SK-N-SH treated with all-trans-retinoic acid at 6 μM for 48 hours (cell line): ENCODE measurements at regions not wholly inside any gene's neighbourhood (a gene's known extent, or its start where the extent isn't known, plus 50 kb on each side); places are given as distances from the start of the nearest gene placed in this dataset.

Experiments
- ATAC-seq: fragments of 200-7000 bp; cut with Tn5 transposase; 3 replicates; pipeline ENCODE4 v1.9.1; 2020; ENCODE audit warnings: mild to moderate bottlenecking, moderate library complexity
- ARNTL ChIP-seq: fragments of 450-650 bp; formaldehyde crosslinking; IDR thresholded peaks from 2 replicates; pipeline ENCODE4 v1.5.0; 2020; ENCODE audit warnings: low read depth, mild to moderate bottlenecking, moderate library complexity, borderline replicate concordance
- CSDC2 ChIP-seq: fragments of 250-450 bp; sonication (Bioruptor Pico); IDR thresholded peaks from 2 replicates; pipeline ENCODE4 v1.5.0; 2020; ENCODE audit warnings: mild to moderate bottlenecking, moderate library complexity
- CSRNP3 ChIP-seq: fragments of 250-450 bp; sonication (Bioruptor Pico); IDR thresholded peaks from 2 replicates; pipeline ENCODE4 v1.5.1; 2021; ENCODE audit warnings: mild to moderate bottlenecking, moderate library complexity
- ESRRG ChIP-seq: fragments of 250-450 bp; sonication (Bioruptor Pico); IDR thresholded peaks from 2 replicates; pipeline ENCODE4 v1.6.1; 2021; ENCODE audit warnings: mild to moderate bottlenecking
- GLIS3 ChIP-seq: fragments of 250-450 bp; sonication (Bioruptor Pico); IDR thresholded peaks from 2 replicates; pipeline ENCODE4 v1.5.0; 2020; ENCODE audit warnings: mild to moderate bottlenecking, moderate library complexity
- ISL1 ChIP-seq: fragments of 250-450 bp; sonication (Bioruptor Pico); IDR thresholded peaks from 2 replicates; pipeline ENCODE4 v2.1.2; 2022; ENCODE audit warnings: mild to moderate bottlenecking, moderate library complexity
- OSR1 ChIP-seq: fragments of 250-450 bp; sonication (Bioruptor Pico); IDR thresholded peaks from 2 replicates; pipeline ENCODE4 v1.8.0; 2022; ENCODE audit warnings: moderate library complexity, mild to moderate bottlenecking, inconsistent platforms
- PPARA ChIP-seq: fragments of 250-450 bp; sonication (Bioruptor Pico); IDR thresholded peaks from 2 replicates; pipeline ENCODE4 v1.5.0; 2020; ENCODE audit warnings: mild to moderate bottlenecking, borderline replicate concordance
- RARB ChIP-seq: fragments of 250-450 bp; sonication (Bioruptor Pico); IDR thresholded peaks from 2 replicates; pipeline ENCODE4 v1.8.0; 2021; ENCODE audit warnings: mild to moderate bottlenecking, moderate library complexity
- ZC3H10 ChIP-seq: fragments of 250-450 bp; sonication (Bioruptor Pico); IDR thresholded peaks from 2 replicates; pipeline ENCODE4 v1.5.1; 2021; ENCODE audit warnings: mild to moderate bottlenecking, moderate library complexity
- ZFP3 ChIP-seq: fragments of 250-450 bp; sonication (Bioruptor Pico); IDR thresholded peaks from 2 replicates; pipeline ENCODE4 v1.5.0; 2020; ENCODE audit warnings: mild to moderate bottlenecking, moderate library complexity
- ZFP30 ChIP-seq: fragments of 450-650 bp; formaldehyde crosslinking; IDR thresholded peaks from 2 replicates; pipeline ENCODE4 v1.5.0; 2022; ENCODE audit warnings: mild to moderate bottlenecking, moderate library complexity
- ZNF565 ChIP-seq: fragments of 450-650 bp; formaldehyde crosslinking; conservative IDR thresholded peaks from 2 replicates; pipeline ENCODE4 v1.5.0; 2020; ENCODE audit warnings: low read depth, mild to moderate bottlenecking, moderate library complexity
- ZNF70 ChIP-seq: fragments of 450-650 bp; formaldehyde crosslinking; IDR thresholded peaks from 2 replicates; pipeline ENCODE4 v1.5.0; 2020; ENCODE audit warnings: mild to moderate bottlenecking, moderate library complexity
- ZNF8 ChIP-seq: fragments of 450-650 bp; formaldehyde crosslinking; IDR thresholded peaks from 2 replicates; pipeline ENCODE4 v1.5.0; 2020; ENCODE audit warnings: mild to moderate bottlenecking, moderate library complexity
- TF ChIP-seq, protein P1 (sequence below): fragments of 250-450 bp; sonication (Bioruptor Pico); IDR thresholded peaks from 2 replicates; pipeline ENCODE4 v1.8.0; 2021; ENCODE audit warnings: low read depth, mild to moderate bottlenecking, moderate library complexity, borderline replicate concordance
- TF ChIP-seq, protein P2 (sequence below): fragments of 250-450 bp; sonication (Bioruptor Pico); IDR thresholded peaks from 2 replicates; pipeline ENCODE4 v1.8.0; 2020; ENCODE audit warnings: mild to moderate bottlenecking, moderate library complexity, borderline replicate concordance
- TF ChIP-seq, protein P3 (sequence below): fragments of 250-450 bp; sonication (Bioruptor Pico); IDR thresholded peaks from 2 replicates; pipeline ENCODE4 v1.5.0; 2020; ENCODE audit warnings: mild to moderate bottlenecking, moderate library complexity
- TF ChIP-seq, protein P4 (sequence below): fragments of 250-450 bp; sonication (Bioruptor Pico); IDR thresholded peaks from 2 replicates; pipeline ENCODE4 v1.5.1; 2020; ENCODE audit warnings: low read depth, mild to moderate bottlenecking, moderate library complexity

DNA sequence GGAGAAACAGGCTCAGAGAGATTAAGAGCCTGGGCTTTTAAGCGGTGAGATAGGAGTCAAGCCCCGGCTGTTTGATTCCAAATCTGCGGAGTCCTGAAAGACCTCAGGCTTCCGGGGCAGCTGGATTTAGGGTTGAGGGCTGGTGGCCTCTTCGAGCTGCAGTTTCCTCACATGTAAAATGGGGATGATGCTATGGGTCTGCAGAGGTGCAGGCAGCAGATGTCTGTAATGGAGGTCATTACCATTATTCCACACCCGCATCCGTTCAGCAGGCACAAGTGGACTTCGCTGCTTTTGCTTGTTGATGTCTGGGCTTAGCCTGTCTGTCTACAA, 175.6 kb upstream of the HS6ST1 start:
- ATAC-seq: no peak
- TF ChIP-seq OSR1 (CRISPR knock-in tag) (no peak), ISL1 (no peak), CSDC2 (CRISPR knock-in tag) (no peak), ZFP30 (CRISPR knock-in tag) (no peak), ZNF70 (no peak), CSRNP3 (CRISPR knock-in tag) (no peak), RARB (CRISPR knock-in tag) (no peak), ZNF565 (CRISPR knock-in tag) (no peak), ARNTL (CRISPR knock-in tag) (no peak)
- TF ChIP-seq, protein P1, sequence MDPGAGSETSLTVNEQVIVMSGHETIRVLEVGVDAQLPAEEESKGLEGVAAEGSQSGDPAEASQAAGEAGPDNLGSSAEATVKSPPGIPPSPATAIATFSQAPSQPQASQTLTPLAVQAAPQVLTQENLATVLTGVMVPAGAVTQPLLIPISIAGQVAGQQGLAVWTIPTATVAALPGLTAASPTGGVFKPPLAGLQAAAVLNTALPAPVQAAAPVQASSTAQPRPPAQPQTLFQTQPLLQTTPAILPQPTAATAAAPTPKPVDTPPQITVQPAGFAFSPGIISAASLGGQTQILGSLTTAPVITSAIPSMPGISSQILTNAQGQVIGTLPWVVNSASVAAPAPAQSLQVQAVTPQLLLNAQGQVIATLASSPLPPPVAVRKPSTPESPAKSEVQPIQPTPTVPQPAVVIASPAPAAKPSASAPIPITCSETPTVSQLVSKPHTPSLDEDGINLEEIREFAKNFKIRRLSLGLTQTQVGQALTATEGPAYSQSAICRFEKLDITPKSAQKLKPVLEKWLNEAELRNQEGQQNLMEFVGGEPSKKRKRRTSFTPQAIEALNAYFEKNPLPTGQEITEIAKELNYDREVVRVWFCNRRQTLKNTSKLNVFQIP (CRISPR knock-in tag): no peak

- ATAC-seq: no peak
- no peak for TF ChIP-seq OSR1 (CRISPR knock-in tag)
- no peak for TF ChIP-seq ZNF565 (CRISPR knock-in tag)
- no peak for TF ChIP-seq ZFP3 (CRISPR knock-in tag)
- TF ChIP-seq, protein P1 (CRISPR knock-in tag): no peak
- TF ChIP-seq ARNTL (CRISPR knock-in tag): no peak
- TF ChIP-seq, protein P2, sequence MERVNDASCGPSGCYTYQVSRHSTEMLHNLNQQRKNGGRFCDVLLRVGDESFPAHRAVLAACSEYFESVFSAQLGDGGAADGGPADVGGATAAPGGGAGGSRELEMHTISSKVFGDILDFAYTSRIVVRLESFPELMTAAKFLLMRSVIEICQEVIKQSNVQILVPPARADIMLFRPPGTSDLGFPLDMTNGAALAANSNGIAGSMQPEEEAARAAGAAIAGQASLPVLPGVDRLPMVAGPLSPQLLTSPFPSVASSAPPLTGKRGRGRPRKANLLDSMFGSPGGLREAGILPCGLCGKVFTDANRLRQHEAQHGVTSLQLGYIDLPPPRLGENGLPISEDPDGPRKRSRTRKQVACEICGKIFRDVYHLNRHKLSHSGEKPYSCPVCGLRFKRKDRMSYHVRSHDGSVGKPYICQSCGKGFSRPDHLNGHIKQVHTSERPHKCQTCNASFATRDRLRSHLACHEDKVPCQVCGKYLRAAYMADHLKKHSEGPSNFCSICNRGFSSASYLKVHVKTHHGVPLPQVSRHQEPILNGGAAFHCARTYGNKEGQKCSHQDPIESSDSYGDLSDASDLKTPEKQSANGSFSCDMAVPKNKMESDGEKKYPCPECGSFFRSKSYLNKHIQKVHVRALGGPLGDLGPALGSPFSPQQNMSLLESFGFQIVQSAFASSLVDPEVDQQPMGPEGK (CRISPR knock-in tag): no peak
- TF ChIP-seq ZC3H10 (CRISPR knock-in tag): no peak
- TF ChIP-seq, protein P3, sequence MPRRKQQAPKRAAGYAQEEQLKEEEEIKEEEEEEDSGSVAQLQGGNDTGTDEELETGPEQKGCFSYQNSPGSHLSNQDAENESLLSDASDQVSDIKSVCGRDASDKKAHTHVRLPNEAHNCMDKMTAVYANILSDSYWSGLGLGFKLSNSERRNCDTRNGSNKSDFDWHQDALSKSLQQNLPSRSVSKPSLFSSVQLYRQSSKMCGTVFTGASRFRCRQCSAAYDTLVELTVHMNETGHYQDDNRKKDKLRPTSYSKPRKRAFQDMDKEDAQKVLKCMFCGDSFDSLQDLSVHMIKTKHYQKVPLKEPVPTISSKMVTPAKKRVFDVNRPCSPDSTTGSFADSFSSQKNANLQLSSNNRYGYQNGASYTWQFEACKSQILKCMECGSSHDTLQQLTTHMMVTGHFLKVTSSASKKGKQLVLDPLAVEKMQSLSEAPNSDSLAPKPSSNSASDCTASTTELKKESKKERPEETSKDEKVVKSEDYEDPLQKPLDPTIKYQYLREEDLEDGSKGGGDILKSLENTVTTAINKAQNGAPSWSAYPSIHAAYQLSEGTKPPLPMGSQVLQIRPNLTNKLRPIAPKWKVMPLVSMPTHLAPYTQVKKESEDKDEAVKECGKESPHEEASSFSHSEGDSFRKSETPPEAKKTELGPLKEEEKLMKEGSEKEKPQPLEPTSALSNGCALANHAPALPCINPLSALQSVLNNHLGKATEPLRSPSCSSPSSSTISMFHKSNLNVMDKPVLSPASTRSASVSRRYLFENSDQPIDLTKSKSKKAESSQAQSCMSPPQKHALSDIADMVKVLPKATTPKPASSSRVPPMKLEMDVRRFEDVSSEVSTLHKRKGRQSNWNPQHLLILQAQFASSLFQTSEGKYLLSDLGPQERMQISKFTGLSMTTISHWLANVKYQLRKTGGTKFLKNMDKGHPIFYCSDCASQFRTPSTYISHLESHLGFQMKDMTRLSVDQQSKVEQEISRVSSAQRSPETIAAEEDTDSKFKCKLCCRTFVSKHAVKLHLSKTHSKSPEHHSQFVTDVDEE (CRISPR knock-in tag): no peak
- TF ChIP-seq RARB (CRISPR knock-in tag): no peak
- no peak for TF ChIP-seq ZNF8
These were observed 176.1 kb upstream of the HS6ST1 start for GRCh38 chr2:128494640-128495321.

DNA sequence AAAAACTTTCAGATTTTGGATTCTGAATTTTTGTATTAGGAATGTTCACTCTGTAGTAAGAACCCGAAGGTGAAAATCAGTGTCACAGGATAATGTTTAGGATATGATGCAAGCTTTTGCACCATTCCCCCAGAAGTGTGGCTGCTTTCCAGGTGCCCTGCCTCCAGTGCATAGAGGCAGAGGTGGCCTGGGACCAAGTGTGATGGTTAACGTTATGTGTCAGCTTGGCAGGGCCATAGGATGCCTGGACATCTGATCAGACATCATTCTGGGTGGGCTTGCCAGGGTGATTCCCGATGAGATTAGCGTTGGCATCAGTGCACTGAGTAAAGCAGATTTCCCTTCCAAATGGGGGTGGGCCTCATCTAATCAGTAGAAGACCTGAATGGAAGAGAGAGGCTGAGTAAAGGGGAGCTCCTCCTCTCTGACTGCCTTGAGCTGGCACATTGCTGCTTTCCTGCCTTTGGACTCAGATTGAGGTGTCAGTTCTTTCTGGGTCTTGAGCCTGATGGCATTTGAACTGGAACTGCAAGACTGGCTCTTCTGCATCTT, 177.4 kb upstream of the HS6ST1 start:
- no peak for ATAC-seq
- TF ChIP-seq ZNF8 (no peak), GLIS3 (no peak), ZNF565 (CRISPR knock-in tag) (no peak), RARB (CRISPR knock-in tag) (no peak), ISL1 (no peak), ARNTL (CRISPR knock-in tag) (no peak), ZFP3 (CRISPR knock-in tag) (no peak), CSDC2 (CRISPR knock-in tag) (no peak), PPARA (CRISPR knock-in tag) (no peak), ZFP30 (CRISPR knock-in tag) (no peak), ESRRG (no peak), OSR1 (CRISPR knock-in tag) (no peak)
- TF ChIP-seq, protein P4, sequence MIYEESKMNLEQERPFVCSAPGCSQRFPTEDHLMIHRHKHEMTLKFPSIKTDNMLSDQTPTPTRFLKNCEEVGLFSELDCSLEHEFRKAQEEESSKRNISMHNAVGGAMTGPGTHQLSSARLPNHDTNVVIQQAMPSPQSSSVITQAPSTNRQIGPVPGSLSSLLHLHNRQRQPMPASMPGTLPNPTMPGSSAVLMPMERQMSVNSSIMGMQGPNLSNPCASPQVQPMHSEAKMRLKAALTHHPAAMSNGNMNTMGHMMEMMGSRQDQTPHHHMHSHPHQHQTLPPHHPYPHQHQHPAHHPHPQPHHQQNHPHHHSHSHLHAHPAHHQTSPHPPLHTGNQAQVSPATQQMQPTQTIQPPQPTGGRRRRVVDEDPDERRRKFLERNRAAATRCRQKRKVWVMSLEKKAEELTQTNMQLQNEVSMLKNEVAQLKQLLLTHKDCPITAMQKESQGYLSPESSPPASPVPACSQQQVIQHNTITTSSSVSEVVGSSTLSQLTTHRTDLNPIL (CRISPR knock-in tag): no peak
